HuH-7 (cell line): ENCODE measurements at regions not wholly inside any gene's neighbourhood (a gene's known extent, or its start where the extent isn't known, plus 50 kb on each side); places are given as distances from the start of the nearest gene placed in this dataset.
"Not testable (repeated sequence)": the region's sequence is repeated elsewhere in the genome, so short reads cannot be mapped to it uniquely, and the experiment has no call there.

ENCODE experiments used
- DNase-seq: peaks from one replicate; pipeline ENCODE4 v3.0.0; 2011; ENCODE audit warnings: low spot score

DNA sequence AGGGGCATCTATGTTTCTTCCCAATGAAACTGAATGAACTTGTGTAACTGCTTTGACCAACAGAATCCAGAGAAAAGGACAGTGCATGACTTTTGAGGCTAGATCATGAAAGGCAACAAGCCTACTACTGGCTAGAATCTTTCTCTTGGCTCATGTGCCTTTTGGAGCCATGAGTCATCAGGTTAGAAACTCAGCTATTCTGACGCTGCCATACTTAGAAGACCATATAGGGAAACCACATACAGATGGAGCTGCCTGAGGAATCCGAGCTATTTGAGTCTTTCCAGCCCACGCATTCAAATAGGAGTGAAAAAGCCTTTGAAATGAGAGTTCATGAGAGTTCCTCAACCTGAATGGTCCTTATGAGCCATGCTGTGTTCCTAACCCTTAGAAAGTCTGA is 738.5 kb upstream of the CHRM3 start:
- no peak for DNase-seq

DNA sequence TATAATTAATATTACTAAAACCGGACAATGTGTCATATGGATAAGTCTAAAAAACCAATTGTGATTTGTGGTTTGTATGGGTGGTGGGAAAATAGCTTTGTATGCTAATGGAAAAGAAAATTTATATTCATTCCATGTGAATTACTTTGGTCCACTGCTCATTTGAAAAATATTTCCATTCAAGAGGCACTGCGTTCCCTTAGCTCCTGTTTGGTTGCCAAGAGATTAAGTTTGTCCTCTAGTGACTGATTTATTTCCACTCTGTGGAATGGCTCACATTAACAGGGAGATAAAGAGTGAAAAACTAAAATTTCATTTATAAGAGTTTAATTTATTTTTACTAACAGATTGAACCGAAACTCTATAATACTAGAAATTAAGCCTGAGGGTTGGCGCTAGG is 744.1 kb upstream of the CHRM3 start:
- DNase-seq, result no peak

DNA sequence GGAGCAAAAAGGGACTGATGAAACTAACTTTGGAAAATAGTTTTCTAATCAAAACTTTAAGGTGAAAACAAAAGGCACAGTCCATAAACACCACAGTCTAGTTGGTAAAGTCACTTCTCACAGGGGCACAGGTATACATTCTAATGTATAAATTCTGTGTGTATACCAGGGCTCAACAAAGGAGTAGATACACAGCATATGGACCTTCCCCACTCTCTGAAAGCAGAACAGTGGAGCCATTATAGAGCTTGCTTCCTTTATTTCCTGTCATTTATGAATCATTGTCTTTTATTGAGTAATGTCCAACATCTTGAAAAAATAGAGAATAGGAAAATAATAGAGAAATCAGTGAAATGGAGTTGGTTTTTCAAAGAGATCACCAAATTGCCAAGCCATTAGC is 746.5 kb upstream of the CHRM3 start:
- no peak for DNase-seq

DNA sequence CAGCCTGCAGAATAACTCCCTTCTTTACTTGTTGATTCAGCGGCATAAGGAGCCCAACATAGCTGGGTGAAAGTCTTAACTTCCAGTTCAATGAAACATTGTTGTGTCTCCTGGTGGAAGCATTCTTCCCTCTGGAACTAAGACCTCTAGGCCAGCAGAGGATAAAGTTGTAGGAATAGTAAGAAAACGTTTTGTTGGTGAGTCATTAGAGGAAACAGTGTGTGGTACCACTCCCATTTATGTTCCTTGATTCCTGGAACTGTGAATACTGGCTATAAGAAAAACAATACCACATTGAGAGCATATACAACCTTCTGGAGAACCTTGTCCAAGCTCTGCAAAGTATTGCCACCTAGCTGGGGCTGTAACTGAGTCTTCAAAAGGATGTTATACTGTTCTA is 737.4 kb upstream of the ZP4 start:
- no peak for DNase-seq

DNA sequence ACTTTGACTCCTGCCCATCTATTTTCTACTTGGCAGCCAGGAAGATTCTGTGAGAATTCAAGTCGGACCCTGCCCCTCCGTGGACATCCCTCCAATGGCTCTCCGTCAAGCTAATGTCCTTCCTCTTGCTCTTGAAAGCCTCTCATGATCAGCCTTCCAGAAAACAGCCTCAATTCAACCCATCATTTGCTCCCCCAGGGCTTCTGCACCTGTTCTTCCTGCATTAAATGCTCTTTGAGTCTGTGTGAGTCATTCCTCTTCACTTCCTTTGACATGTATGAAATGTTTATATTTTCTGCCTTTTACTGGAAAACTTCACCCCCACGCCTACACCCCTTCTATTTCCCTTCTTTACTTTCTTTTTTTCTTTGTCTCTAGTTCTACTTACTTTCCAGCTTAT is 734.1 kb upstream of the ZP4 start:
- DNase-seq, result no peak

DNA sequence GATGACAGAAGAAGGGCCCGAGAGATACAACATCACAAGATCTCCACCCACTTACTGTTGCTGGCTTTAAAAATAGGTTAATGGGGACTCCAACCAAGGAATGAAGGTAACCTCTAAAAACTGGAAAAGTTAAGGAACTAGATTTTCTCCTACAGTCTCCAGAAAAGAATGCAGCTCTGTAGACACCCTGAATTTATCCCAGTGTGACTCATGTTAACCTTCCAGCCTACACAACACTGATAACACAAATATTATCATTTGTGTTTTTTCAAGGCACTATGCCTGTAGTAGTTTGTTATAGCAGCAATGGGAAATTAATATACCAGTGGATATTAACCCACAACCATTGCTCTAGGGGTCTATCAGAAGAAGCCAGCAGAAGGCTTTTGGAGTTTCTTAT is 730.7 kb upstream of the ZP4 start:
- no peak for DNase-seq

DNA sequence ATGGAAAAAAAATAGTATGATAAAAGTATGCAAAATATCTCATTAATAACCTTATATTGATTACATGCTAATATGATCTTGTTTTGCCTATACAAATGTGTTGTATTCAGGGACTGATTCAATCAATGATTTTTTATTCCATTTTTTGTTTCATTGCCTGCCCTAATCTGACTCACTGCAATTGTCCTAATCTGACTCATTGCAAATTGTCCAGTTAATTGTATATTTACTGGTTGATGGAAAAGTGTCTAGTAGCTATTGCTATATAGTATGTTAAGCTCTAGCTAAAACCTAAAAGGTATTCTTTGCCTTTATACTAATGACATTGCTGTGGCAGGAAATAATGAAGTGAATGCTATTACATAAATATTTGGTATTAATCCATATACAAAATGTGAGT is 728.9 kb upstream of the ZP4 start:
- no peak for DNase-seq

DNA sequence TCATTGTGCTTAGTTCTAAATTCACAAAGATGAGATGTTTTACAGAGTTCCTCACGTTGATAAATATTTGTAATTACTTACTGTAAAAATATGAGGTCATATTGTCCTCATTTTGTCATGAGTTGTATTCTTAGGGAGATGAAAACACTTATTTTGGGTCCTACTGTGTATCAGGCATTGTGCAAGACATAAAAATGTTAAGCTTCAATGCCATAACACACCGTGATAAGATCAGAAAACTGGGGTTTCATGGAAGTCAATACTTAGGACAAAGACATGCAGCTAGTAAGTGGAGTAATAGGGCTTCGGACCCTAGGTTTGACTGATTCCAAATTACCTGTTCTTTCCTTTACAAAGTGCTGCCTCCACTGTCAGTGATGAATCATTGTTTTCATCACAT is 720.7 kb upstream of the ZP4 start:
- no peak for DNase-seq

DNA sequence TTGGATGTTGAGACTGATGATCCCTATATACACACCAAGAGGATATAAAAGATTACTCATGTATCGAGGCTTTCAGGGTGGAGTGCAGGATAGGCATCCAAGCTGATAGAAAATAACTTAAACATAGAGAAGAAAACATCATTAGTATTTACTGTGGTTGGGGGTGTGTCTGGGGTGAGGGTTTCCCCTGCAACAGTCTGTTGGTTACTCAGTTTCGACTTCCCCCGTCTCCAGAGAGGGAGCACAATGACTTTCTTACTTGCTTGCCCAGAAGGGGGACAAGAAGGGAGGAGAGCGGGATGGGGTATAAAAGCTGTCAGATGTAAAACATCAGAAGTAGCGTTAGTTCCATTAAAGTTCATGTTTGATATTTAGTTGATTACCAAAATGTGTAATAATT is 717.4 kb upstream of the ZP4 start:
- no peak for DNase-seq

DNA sequence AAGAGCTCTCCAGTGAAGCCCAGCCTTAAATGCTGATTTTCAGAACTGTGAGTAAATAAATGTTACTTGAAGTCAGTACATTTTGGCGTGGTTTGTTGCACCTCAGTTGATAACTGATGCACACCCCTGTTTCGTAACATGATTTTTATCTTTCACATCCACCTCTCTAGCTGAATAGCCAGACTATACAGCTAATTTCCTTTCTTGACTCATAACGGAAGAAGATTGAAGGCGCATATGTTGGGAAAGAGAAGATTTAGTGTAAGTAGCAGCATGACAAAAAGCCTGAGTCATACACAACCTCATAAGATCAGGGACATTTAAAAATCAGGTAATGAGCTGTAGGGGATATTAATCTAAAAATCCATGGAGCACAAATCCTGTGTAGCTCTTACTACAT is 716.2 kb upstream of the ZP4 start:
- DNase-seq, result no peak

DNA sequence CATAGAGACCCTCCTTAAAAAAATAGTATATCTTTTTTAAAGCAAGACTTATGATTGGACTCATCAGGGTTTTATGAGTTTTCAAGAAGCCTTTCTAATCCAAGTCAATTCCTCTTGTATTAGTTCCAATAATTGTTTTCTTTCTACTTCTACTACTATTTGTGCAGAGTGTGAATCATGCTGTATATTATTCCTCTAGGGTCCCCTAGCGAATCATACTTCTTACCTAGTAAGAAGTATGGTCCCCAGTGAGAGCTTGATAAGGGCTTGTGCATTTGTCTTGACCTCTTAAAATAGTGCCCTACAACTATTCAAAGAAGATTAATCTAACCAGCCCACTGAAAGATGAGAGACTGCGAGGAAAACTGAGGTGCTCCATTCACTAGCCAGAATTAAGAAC is 715.7 kb upstream of the ZP4 start:
- no peak for DNase-seq

DNA sequence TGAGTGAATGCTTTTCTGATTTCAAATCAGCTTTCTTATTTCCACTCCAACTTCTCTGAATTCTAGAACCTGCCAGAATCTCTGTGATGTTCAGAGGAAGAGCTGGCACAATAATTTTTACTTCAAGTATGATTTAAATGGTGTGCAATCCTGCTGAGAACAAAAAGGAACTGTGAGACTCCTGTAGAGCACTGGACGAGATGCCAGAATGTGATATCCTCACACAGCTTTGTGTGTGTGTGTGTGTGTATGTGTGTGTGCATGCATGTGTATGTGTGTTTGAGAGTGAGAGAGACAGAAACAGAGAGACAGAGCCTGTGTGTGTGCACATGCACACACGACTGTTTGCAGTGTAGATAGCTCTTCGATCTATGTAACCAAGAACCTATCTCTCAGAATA is 713.6 kb upstream of the ZP4 start:
- DNase-seq, result no peak

DNA sequence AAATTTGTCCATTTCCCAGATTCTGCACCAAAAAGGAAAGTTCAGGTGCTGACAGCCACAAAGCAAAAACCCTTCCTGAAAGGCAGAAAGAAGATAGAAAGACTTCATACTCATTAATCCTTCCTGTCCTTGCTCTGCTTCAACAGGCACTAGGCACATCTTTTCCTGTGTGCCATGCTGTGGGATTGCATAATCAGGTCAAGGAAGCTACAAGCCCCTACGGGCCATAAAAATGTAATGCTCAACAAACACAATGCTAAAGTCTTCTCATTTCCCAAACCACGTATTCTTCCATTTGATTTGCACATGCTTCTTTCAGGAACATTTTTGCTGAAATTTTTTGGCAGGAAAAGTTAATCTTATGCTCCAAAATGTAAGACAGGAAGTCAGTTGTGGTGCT is 710.9 kb upstream of the ZP4 start:
- not testable (repeated sequence) for DNase-seq

DNA sequence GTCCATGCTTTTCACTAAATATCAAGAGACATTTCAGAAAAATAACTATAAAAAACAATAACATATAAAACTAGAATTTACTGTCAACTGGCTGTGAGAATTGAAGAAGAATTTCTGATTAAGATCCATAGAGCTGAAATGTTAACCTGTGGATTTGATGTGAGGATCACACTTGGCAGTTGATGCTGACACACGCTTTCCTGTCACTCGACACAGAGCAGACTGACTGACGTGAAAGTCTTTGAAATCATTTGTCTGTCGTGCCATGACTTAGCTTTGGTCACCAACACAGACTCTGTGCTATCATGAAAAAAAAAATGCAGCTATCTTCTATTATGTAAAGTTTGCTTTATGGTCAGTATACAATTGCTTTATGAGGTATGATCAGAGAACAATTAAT is 706.0 kb upstream of the ZP4 start:
- no peak for DNase-seq

DNA sequence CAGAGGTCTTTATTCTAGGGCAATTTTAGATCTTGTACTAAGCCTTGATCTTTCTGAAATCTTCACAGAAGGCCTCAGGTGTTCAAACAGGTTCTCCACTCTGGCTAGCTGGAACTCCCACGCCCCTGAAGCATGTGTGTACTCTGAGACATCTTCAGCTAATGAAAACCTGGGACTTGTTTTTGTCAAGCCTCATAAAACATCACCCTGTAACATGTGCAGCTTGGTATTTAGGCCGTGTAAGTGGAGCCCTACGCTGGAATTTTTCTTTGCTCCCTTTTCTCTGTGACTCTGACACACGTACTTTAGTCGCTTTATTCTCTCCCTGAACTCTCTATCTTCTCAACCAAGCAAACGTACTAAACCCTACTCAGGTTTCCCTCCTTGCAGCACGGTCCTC is 701.9 kb upstream of the ZP4 start:
- no peak for DNase-seq

DNA sequence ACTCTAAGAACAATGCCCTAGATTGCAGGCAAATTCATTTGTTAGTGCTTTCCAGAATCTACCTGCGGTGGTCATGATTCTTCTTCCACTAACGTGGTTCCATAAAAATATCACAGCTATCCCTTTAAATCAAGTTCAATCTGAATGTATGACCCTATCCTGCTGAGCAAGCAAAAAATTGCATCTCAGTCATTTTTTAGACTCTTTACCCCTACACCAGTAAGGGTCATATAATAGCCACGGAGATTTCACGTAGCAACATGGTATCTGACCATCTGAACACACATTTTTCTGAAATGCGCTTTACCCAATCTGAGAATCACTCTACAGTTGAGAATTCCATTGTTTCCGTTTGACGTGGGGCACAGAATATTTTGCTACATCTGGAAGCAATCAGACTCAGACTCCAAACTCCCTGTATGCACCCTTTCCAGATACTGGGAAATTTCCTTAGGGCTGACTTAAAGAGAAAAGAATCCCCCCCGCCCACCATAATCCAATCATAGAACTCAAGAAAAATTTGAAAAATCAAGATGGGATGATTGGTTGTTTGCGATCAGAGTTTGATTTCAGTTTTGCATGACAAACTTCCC is 699.2 kb upstream of the ZP4 start:
- no peak for DNase-seq

DNA sequence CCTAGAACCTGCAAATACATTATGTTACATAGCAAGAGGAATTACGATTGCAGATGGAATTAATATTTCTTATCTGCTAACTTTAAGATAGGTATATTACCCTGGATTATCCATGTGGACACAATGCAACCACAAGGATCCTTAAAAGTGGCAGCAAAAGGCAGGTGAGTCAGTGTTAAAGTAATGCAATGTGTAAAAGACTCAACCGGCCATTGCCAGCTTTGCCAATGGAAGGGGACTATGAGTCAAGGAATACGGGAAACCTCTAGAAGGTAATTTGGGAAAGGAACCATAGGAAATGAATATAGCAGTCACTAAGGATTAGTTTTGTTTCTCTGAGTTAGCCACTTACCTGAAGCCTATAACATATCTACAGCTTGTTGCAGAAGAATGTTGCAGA is 692.1 kb upstream of the ZP4 start:
- no peak for DNase-seq

DNA sequence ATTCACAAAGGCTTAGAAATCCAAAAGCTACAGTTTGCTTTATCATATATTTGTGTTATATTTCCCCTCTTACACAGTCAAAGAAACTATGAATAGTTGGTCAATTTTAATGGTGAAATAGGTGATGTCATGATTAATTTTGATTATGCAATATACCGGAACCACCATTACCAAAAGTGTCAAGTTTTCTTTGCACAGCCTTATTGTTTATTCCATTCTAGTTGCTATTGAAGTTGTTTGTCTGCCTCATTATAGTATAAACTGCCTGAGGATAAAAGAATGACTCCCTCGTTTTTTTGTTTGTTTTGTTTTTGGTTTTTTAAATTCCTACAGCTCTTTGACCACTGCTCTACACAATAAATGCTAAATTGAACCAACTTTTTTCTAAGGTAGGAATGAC is 690.6 kb upstream of the ZP4 start:
- DNase-seq, result no peak

DNA sequence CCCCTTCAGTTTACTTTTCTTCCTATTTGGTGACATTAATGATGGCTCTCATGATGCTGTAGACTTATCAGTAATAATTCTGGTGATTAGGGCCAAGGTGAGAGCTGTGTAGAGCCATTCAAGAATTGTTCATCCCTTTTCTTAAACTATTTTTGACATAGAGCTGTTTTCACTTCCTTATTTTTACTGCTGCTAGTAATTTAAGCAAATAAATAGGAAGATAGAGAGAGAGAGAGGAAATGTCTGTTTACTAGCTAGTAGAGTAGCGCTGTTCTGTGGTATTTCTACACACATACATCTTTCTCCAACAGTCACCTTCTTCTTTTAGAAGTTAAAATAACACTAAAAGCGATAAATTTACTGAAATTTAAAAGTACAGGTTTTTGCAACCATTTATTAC is 678.0 kb upstream of the ZP4 start:
- no peak for DNase-seq

DNA sequence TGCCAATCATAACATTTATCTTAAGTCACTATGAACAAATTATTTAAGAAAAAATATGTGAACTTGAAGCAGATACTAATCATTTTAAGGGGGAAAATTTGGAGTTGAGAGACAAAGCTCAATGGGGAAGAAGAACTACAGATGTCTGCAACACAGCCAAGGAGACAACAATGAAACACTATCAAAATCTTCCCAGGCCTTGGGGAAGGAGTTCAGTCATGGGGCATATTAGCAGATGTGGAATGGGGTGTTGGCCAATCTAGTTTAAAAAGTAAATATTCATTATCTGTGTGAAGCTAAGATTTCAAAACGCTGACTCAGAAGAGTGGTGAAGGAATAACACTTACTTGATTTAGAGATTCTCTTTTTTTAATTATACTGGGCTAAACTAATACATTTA is 671.6 kb upstream of the ZP4 start:
- no peak for DNase-seq

DNA sequence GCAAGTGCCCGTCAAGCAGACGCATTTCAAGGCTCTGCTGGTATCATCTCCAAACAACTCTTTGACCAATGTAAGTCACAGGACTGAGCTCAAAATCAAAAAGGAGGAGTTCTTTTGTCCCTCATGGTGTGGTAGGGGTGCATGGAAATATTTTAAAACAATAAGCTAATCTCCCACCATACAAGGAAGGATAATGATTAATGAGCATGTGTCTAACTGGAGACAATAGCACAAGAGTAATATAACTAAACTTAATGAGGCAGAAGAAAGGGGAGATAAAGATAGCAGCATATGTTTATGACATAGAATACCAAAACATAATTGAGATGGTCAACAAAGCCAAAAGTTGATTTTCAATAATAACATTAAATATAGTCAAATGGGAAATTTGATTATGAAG is 668.0 kb upstream of the ZP4 start:
- no peak for DNase-seq

DNA sequence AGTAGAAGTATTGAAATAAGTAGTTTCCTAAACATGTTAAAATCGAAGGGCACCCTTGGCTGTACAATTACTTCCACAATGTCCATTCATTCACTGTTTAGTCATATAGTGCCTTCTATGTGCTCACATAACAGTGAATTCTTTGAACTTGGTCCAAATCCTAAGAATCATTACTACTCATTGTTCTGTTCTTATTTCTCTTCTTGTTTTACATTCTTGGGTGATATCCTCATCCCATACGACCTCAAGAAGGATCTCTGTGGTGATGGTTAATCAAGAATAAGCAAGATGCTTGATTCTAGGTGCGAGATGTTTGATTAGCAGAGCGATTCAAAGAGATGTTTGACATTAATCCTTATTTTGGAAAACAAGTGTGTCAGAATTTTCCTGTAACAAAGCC is 667.4 kb upstream of the ZP4 start:
- no peak for DNase-seq

DNA sequence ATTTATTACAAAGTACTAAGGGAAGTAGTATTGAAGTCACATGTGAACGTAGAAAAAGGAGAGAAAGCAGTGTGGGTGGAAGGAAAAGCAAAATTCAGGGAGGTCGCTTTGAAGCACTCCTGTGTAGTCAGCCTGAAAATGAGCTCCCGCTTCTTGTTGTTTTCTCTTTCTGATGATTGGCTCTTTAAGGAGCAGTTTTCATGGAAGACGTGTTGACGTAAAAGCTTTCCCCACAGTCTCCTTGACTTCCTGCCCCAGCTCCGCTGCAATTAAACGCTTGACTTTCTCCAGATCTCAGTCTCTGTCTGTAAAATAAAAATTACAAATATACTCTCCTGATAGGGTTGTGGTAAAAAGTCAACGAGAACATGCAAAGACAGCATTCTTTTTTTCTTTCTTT is 661.5 kb upstream of the ZP4 start:
- DNase-seq, result no peak

DNA sequence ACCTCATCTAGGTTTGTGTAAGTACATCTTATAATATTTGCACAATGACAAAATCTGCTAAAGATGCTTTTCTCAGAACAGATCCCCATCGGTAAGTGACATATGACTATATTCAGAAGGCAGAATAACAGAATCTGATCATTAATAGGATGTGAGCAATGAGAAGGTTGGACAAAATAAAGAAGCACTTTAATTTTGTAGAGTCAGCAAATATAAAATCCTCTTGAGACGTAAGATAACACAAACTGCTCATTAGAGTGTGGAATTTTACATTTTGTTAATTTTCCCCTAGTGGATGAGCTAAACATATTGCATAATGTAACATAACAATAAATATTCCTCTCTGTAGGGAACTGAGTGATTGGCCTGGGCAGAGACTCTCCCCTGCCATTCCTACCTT is 658.4 kb upstream of the ZP4 start:
- no peak for DNase-seq

DNA sequence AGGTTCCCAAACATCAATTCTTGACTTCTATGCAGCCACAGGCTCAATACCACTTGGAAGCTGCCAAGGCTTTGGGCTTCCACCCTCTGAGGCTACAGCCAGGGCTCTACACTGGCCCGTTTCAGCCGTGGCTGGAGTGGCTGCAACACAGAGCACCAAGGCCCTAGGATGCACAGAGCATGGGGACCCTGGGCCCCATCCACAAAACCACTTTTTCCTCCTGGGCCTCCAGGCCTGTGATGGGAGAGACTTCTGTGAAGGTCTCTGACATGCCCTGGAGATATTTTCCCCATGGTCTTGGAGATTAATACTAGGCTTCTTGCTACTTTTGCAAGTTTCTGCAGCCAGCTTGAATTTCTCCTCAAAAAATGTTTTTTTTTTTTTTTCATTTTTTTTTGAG is 655.4 kb upstream of the ZP4 start:
- DNase-seq, result no peak
